DOHH2 (cell line): ENCODE measurements at regions not wholly inside any gene's neighbourhood (a gene's known extent, or its start where the extent isn't known, plus 50 kb on each side); places are given as distances from the start of the nearest gene placed in this dataset.

Experiments
- H3F3A ChIP-seq: fragments of 200-600 bp; sonication (generic), shearing (Covaris generic); 2 replicates; pipeline ENCODE4 v1.6.0; 2016; ENCODE audit warnings: antibody characterized with exemption, mild to moderate bottlenecking; ENCODE audit not compliant: control insufficient read depth, insufficient read depth
- H3K27ac ChIP-seq: fragments of 200-600 bp; sonication (generic); 2 replicates; pipeline ENCODE4 v1.5.1; 2014; ENCODE audit warnings: low read depth, mild to moderate bottlenecking, low read length, moderate library complexity
- H3K27me3 ChIP-seq: fragments of 200-600 bp; sonication (generic); 2 replicates; pipeline ENCODE4 v1.6.1; 2014; ENCODE audit warnings: mild to moderate bottlenecking, low read length, mixed read lengths; ENCODE audit not compliant: control insufficient read depth
- H3K36me3 ChIP-seq: fragments of 200-600 bp; sonication (generic); 2 replicates; pipeline ENCODE4 v1.6.1; 2014; ENCODE audit warnings: mild to moderate bottlenecking, low read length, moderate library complexity, mixed read lengths; ENCODE audit not compliant: control insufficient read depth
- H3K4me1 ChIP-seq: fragments of 200-600 bp; sonication (generic); 2 replicates; pipeline ENCODE4 v1.6.1; 2014; ENCODE audit warnings: mild to moderate bottlenecking, low read length, mixed read lengths; ENCODE audit not compliant: control insufficient read depth
- H3K4me2 ChIP-seq: fragments of 200-600 bp; sonication (generic); 2 replicates; pipeline ENCODE4 v1.6.0; 2014; ENCODE audit warnings: mild to moderate bottlenecking, low read length, moderate library complexity
- H3K4me3 ChIP-seq: fragments of 200-600 bp; sonication (generic); 2 replicates; pipeline ENCODE4 v1.5.1; 2014; ENCODE audit warnings: mild to moderate bottlenecking, low read length, mixed read lengths
- H3K79me2 ChIP-seq: fragments of 200-600 bp; sonication (generic); 2 replicates; pipeline ENCODE4 v1.6.1; 2014; ENCODE audit warnings: mild to moderate bottlenecking, low read length, mixed read lengths; ENCODE audit not compliant: control insufficient read depth
- H3K9me2 ChIP-seq: fragments of 200-600 bp; sonication (generic); replicated peaks from 2 replicates; pipeline ENCODE4 v1.6.1; 2014; ENCODE audit warnings: mild to moderate bottlenecking, low read length, mixed read lengths; ENCODE audit not compliant: control insufficient read depth
- H3K9me3 ChIP-seq: fragments of 200-600 bp; sonication (generic); 2 replicates; pipeline ENCODE4 v1.6.1; 2014; ENCODE audit warnings: antibody characterized with exemption, low read length, mixed read lengths; ENCODE audit not compliant: control insufficient read depth, insufficient read depth
- H4K20me1 ChIP-seq: fragments of 200-600 bp; sonication (generic); 2 replicates; pipeline ENCODE4 v1.6.0; 2014; ENCODE audit warnings: low read depth, mild to moderate bottlenecking, antibody characterized with exemption, low read length, moderate library complexity; ENCODE audit not compliant: control insufficient read depth, insufficient read depth
- CTCF ChIP-seq: fragments of 200-600 bp; sonication (generic); IDR thresholded peaks from one replicate; pipeline ENCODE4 v1.5.1; 2014; ENCODE audit warnings: antibody characterized with exemption, mild to moderate bottlenecking, low read depth, low read length; ENCODE audit not compliant: poor library complexity, severe bottlenecking
- EZH2phosphoT487 ChIP-seq: fragments of 200-600 bp; sonication (generic); IDR thresholded peaks from 2 replicates; pipeline ENCODE4 v1.6.1; 2017; ENCODE audit warnings: borderline replicate concordance, mild to moderate bottlenecking, antibody characterized with exemption, low read length, moderate library complexity, mixed read lengths

- Histone ChIP-seq H3K4me1 (no peaks in the 10 kb centered on the region), H3K36me3 (no peaks in the 10 kb centered on the region), H3K9me2 (no peaks in the 10 kb centered on the region), H3F3A (no peaks in the 10 kb centered on the region), H3K27me3 (no peaks in the 10 kb centered on the region), H3K9me3 (no peaks in the 10 kb centered on the region), H4K20me1 (no peaks in the 10 kb centered on the region), H3K79me2 (no peaks in the 10 kb centered on the region), H3K4me2 (no peak overlapping the region), H3K4me3 (no peak overlapping the region), H3K27ac (no peak overlapping the region)
- TF ChIP-seq CTCF (no peak), EZH2phosphoT487 (no peak)
Measured at GRCh38 chr2:198825534-198825933, 632.2 kb downstream of the SATB2 start.

GRCh38 chr2:198817536-198817935 is 640.2 kb downstream of the SATB2 start:
- H3K4me2 ChIP-seq = no peak overlapping the region
- H3K27ac ChIP-seq = no peak overlapping the region
- H3K79me2 ChIP-seq = no peaks in the 10 kb centered on the region
- H3K4me3 ChIP-seq = no peak overlapping the region
- no peaks in the 10 kb centered on the region for H3K36me3 ChIP-seq
- TF ChIP-seq EZH2phosphoT487 (no peak), CTCF (no peak)
- no peaks in the 10 kb centered on the region for H3F3A ChIP-seq
- H3K4me1 ChIP-seq = no peaks in the 10 kb centered on the region
- H3K27me3 ChIP-seq = no peaks in the 10 kb centered on the region
- no peaks in the 10 kb centered on the region for H3K9me2 ChIP-seq
- no peaks in the 10 kb centered on the region for H3K9me3 ChIP-seq
- H4K20me1 ChIP-seq = no peaks in the 10 kb centered on the region

GRCh38 chr2:198815626-198816025 is 642.1 kb downstream of the SATB2 start:
- Histone ChIP-seq H3K79me2 (no peaks in the 10 kb centered on the region), H3K27ac (no peak overlapping the region), H3K4me1 (no peaks in the 10 kb centered on the region), H3K36me3 (no peaks in the 10 kb centered on the region), H3K4me2 (no peak overlapping the region), H4K20me1 (no peaks in the 10 kb centered on the region), H3K4me3 (no peak overlapping the region), H3K9me2 (no peaks in the 10 kb centered on the region), H3K27me3 (no peaks in the 10 kb centered on the region), H3K9me3 (no peaks in the 10 kb centered on the region), H3F3A (no peaks in the 10 kb centered on the region)
- TF ChIP-seq EZH2phosphoT487 = no peak
- TF ChIP-seq CTCF = no peak

GRCh38 chr2:198811198-198811597 is 646.5 kb downstream of the SATB2 start:
- Histone ChIP-seq H3F3A (no peaks in the 10 kb centered on the region), H3K4me1 (no peaks in the 10 kb centered on the region), H3K36me3 (no peaks in the 10 kb centered on the region), H3K4me2 (no peak overlapping the region), H3K4me3 (no peak overlapping the region), H3K79me2 (no peaks in the 10 kb centered on the region), H4K20me1 (no peaks in the 10 kb centered on the region), H3K9me3 (no peaks in the 10 kb centered on the region), H3K9me2 (no peaks in the 10 kb centered on the region), H3K27me3 (no peaks in the 10 kb centered on the region), H3K27ac (no peak overlapping the region)
- TF ChIP-seq CTCF (no peak), EZH2phosphoT487 (no peak)
